IMR-90 (cell line): ENCODE measurements at regions not wholly inside any gene's neighbourhood (a gene's known extent, or its start where the extent isn't known, plus 50 kb on each side); places are given as distances from the start of the nearest gene placed in this dataset.

Source experiments
- ATAC-seq: fragments of 200-7000 bp; cut with Tn5 transposase; 2 replicates; pipeline ENCODE4 v1.9.1; 2020; ENCODE audit warnings: low read depth, mild to moderate bottlenecking, moderate library complexity
- BruUV-seq: library from RNA; stranded (reverse); fragments of 400-500 nt; replicated peaks from 2 replicates; lab custom pipeline; 2021; lab: Mats Ljungman, UMichigan
- CTCF ChIA-PET: fragments of 300-600 bp; formaldehyde crosslinking; extraction: SDS; loops from one replicate; lab custom pipeline; 2021; ENCODE audit warnings: antibody characterized with exemption; lab: Yijun Ruan, JAX
- POLR2A ChIA-PET: fragments of 300-600 bp; sonication (Branson Sonifier 250); formaldehyde crosslinking; loops from one replicate; lab custom pipeline; 2022; ENCODE audit warnings: antibody characterized with exemption; ENCODE audit not compliant: unreplicated experiment; lab: Charles Lee
- DNase-seq: peaks from one replicate; pipeline ENCODE4 v3.0.0; 2013
- H2AFZ ChIP-seq: replicated peaks from 2 replicates; pipeline ENCODE3; 2013; ENCODE audit warnings: low read length, mild to moderate bottlenecking; ENCODE audit not compliant: poor library complexity
- H2AK5ac ChIP-seq: 2 replicates; pipeline ENCODE4 v1.6.1; 2013; ENCODE audit warnings: low read depth, low read length, inconsistent platforms
- H2AK9ac ChIP-seq: replicated peaks from 2 replicates; pipeline ENCODE3; 2013; ENCODE audit warnings: mild to moderate bottlenecking, low read depth, low read length, moderate library complexity; ENCODE audit not compliant: poor library complexity
- H2BK120ac ChIP-seq: 2 replicates; pipeline ENCODE4 v1.6.1; 2013; ENCODE audit warnings: low read depth, low read length, inconsistent platforms
- H2BK15ac ChIP-seq: 3 replicates; pipeline ENCODE4 v1.6.1; 2013; ENCODE audit warnings: low read depth, low read length, inconsistent platforms
- H2BK20ac ChIP-seq: 2 replicates; pipeline ENCODE4 v1.6.1; 2013; ENCODE audit warnings: low read depth, mild to moderate bottlenecking, inconsistent platforms, low read length, moderate library complexity
- H2BK5ac ChIP-seq: 2 replicates; pipeline ENCODE4 v1.6.1; 2013; ENCODE audit warnings: mild to moderate bottlenecking, low read depth, low read length, inconsistent platforms; ENCODE audit not compliant: poor library complexity, severe bottlenecking
- H3K14ac ChIP-seq: replicated peaks from 2 replicates; pipeline ENCODE4 v1.6.1; 2013; ENCODE audit warnings: low read depth, low read length, inconsistent platforms
- H3K18ac ChIP-seq: 2 replicates; pipeline ENCODE4 v1.6.1; 2013; ENCODE audit warnings: low read depth, low read length, control low read depth
- H3K23ac ChIP-seq: 2 replicates; pipeline ENCODE4 v1.6.1; 2013; ENCODE audit warnings: low read depth, low read length, inconsistent platforms
- H3K27ac ChIP-seq: 2 replicates; pipeline ENCODE4 v1.5.1; 2013; ENCODE audit warnings: mild to moderate bottlenecking, control low read depth, low read length; ENCODE audit not compliant: insufficient read depth
- H3K27me3 ChIP-seq: 2 replicates; pipeline ENCODE4 v1.6.1; 2013; ENCODE audit warnings: low read length; ENCODE audit not compliant: control insufficient read depth, insufficient read depth
- H3K36me3 ChIP-seq: 2 replicates; pipeline ENCODE4 v1.6.1; 2013; ENCODE audit warnings: low read length, mixed read lengths; ENCODE audit not compliant: control insufficient read depth, insufficient read depth
- H3K4ac ChIP-seq: 2 replicates; pipeline ENCODE4 v1.6.1; 2013; ENCODE audit warnings: low read depth, low read length, inconsistent platforms
- H3K4me1 ChIP-seq: 2 replicates; pipeline ENCODE4 v1.6.1; 2013; ENCODE audit warnings: low read length, mixed read lengths; ENCODE audit not compliant: control insufficient read depth, insufficient read depth
- H3K4me2 ChIP-seq: 2 replicates; pipeline ENCODE4 v1.6.1; 2013; ENCODE audit warnings: low read depth, mild to moderate bottlenecking, control low read depth, low read length, moderate library complexity
- H3K4me3 ChIP-seq: 2 replicates; pipeline ENCODE4 v1.5.1; 2013; ENCODE audit warnings: low read depth, mild to moderate bottlenecking, control low read depth, low read length, moderate library complexity; ENCODE audit not compliant: insufficient read depth
- H3K56ac ChIP-seq: 2 replicates; pipeline ENCODE4 v1.6.1; 2013; ENCODE audit warnings: low read length, inconsistent platforms; ENCODE audit not compliant: insufficient read depth; ENCODE audit errors: extremely low read depth
- H3K79me1 ChIP-seq, 2 experiments: 2 replicates each; pipeline ENCODE4 v1.6.1; 2013; ENCODE audit warnings: low read length in 2 of 2, inconsistent platforms in 1 of 2, low read depth in 1 of 2
- H3K9ac ChIP-seq: 2 replicates; pipeline ENCODE4 v1.6.1; 2013; ENCODE audit warnings: low read depth, low read length, control low read depth
- H3K9me1 ChIP-seq: 2 replicates; pipeline ENCODE4 v1.6.1; 2013; ENCODE audit warnings: low read length, inconsistent platforms; ENCODE audit not compliant: insufficient read depth
- H3K9me3 ChIP-seq: 2 replicates; pipeline ENCODE4 v1.6.1; 2013; ENCODE audit warnings: low read length; ENCODE audit not compliant: control insufficient read depth, insufficient read depth
- H4K20me1 ChIP-seq: 2 replicates; pipeline ENCODE4 v1.6.1; 2013; ENCODE audit warnings: low read length, inconsistent platforms; ENCODE audit not compliant: insufficient read depth
- H4K5ac ChIP-seq: 2 replicates; pipeline ENCODE4 v1.6.1; 2013; ENCODE audit warnings: mild to moderate bottlenecking, low read depth, low read length, control low read depth
- H4K8ac ChIP-seq, 2 experiments: 2 replicates each; pipeline ENCODE4 v1.6.1; 2013; ENCODE audit warnings: low read depth in 2 of 2, low read length in 2 of 2, control low read depth in 1 of 2, inconsistent platforms in 1 of 2
- H4K91ac ChIP-seq: 2 replicates; pipeline ENCODE4 v1.6.1; 2013; ENCODE audit warnings: low read depth, low read length, inconsistent platforms; ENCODE audit not compliant: insufficient read depth
- BHLHE40 ChIP-seq: fragments of 150-350 bp; IDR thresholded peaks from 2 replicates; pipeline ENCODE4 v1.6.1; 2016; ENCODE audit warnings: mild to moderate bottlenecking, low read depth, low read length
- CEBPB ChIP-seq: IDR thresholded peaks from 2 replicates; pipeline ENCODE4 v1.6.1; 2012; ENCODE audit warnings: low read depth, low read length, improper control_type of control experiment
- CHD1 ChIP-seq: IDR thresholded peaks from 2 replicates; pipeline ENCODE4 v1.6.1; 2012; ENCODE audit warnings: low read depth, low read length, improper control_type of control experiment
- FOS ChIP-seq: fragments of 150-350 bp; IDR thresholded peaks from 2 replicates; pipeline ENCODE4 v1.6.1; 2016; ENCODE audit warnings: low read depth, low read length
- MAFK ChIP-seq: IDR thresholded peaks from 2 replicates; pipeline ENCODE4 v1.6.1; 2012; ENCODE audit warnings: low read depth, low read length, improper control_type of control experiment
- MAZ ChIP-seq: IDR thresholded peaks from 2 replicates; pipeline ENCODE4 v1.6.1; 2012; ENCODE audit warnings: low read depth, mild to moderate bottlenecking, low read length, improper control_type of control experiment, moderate library complexity, borderline replicate concordance
- MXI1 ChIP-seq: IDR thresholded peaks from 2 replicates; pipeline ENCODE4 v1.6.1; 2012; ENCODE audit warnings: low read depth, mild to moderate bottlenecking, low read length, moderate library complexity, borderline replicate concordance
- NFE2L2 ChIP-seq: fragments of 150-350 bp; IDR thresholded peaks from 2 replicates; pipeline ENCODE4 v1.6.1; 2016; ENCODE audit warnings: low read depth, mild to moderate bottlenecking, low read length
- POLR2A ChIP-seq: IDR thresholded peaks from 2 replicates; pipeline ENCODE4 v1.6.1; 2012; ENCODE audit warnings: mild to moderate bottlenecking, low read depth, low read length
- RAD21 ChIP-seq: IDR thresholded peaks from 2 replicates; pipeline ENCODE4 v1.6.1; 2012; ENCODE audit warnings: low read length, improper control_type of control experiment
- RCOR1 ChIP-seq: IDR thresholded peaks from 2 replicates; pipeline ENCODE4 v1.6.1; 2012; ENCODE audit warnings: mild to moderate bottlenecking, low read length, improper control_type of control experiment; ENCODE audit not compliant: insufficient replicate concordance
- RFX5 ChIP-seq: IDR thresholded peaks from 2 replicates; pipeline ENCODE4 v1.8.0; 2012; ENCODE audit warnings: low read depth, mild to moderate bottlenecking, low read length, moderate library complexity
- WGBS, 2 experiments: methylation state at CpG; one replicate each; pipeline versions ENCODE4 v1.1.5 to v1.1.7; 2013; ENCODE audit warnings: missing lambda C conversion rate in 2 of 2; ENCODE audit not compliant: insufficient read length in 1 of 2; ENCODE audit errors: extremely low coverage in 2 of 2; 5-methylcytosine and 5-hydroxymethylcytosine counted together
- dilution Hi-C: fragments of 300-500 bp; cut with HindIII; formaldehyde crosslinking; loops from one replicate; pipeline ENCODE4 v1.14.3; 2018; ENCODE audit warnings: low sequenced_read_pairs; ENCODE audit not compliant: unreplicated experiment
- in situ Hi-C: fragments of 300-500 bp; cut with MboI; formaldehyde crosslinking; loops from 3 replicates; pipeline ENCODE4 v1.14.3; 2019; ENCODE audit warnings: low sequenced_read_pairs, inconsistent platforms, mixed read lengths
- intact Hi-C: fragments of 100-400 bp; cut with micrococcal nuclease; formaldehyde crosslinking; loops from 2 replicates; pipeline ENCODE4 v1.10.0; 2022
- TF ChIP-seq, protein P1 (sequence below): fragments of 150-350 bp; IDR thresholded peaks from 2 replicates; pipeline ENCODE4 v1.6.1; 2016; ENCODE audit warnings: low read depth, mild to moderate bottlenecking, low read length, moderate library complexity, borderline replicate concordance
- TF ChIP-seq, protein P2 (sequence below): fragments of 150-350 bp; IDR thresholded peaks from 2 replicates; pipeline ENCODE4 v1.6.1; 2017; ENCODE audit warnings: mild to moderate bottlenecking, antibody characterized with exemption, low read length, low read depth

DNA sequence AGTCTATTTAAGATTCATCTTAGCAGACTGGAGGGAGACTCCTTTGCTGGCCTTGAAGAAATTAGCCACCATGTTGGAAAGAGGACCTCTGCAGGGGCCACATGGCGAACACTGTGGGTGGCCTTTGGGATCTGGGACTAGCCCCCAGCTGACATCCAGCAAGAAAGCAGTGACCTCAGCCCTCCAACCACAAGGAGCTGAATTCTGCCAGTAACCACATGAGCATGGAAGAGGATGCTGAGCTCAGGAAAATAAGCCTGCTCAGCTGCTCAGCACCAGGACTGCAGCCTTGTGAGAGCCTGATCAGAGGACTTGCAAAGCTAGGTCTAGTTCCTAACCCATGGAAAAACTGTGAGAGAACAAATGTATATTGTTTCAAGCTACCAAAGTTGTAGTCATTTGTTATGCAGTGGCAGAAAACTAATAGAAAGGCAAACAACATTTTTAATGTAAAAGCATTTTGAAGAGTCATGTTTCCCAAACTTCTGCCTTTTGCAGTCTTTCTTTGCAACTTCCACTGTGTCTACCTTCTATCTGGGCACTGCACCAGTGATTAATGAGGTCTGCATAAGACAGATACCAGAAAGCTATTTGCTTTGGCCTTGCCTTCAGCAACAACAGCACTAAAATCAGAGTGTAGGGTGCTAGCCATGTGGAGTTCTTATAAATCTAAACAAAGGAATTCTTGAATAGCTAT is 183.7 kb downstream of the FGFR2 start:
- dilution Hi-C loops: no loop called here
- H2BK5ac ChIP-seq: no peak overlapping the region
- H4K20me1 ChIP-seq: no peaks in the 10 kb centered on the region
- H3K4me2 ChIP-seq: no peak overlapping the region
- no peaks in the 10 kb centered on the region for H3K36me3 ChIP-seq
- H2AK5ac ChIP-seq: no peak overlapping the region
- CTCF ChIA-PET: no interaction called here
- H2AFZ ChIP-seq: no peak overlapping the region
- no peaks in the 10 kb centered on the region for H3K4me1 ChIP-seq
- ATAC-seq (no peak), DNase-seq (no peak)
- H3K4me3 ChIP-seq: no peak overlapping the region
- H2BK20ac ChIP-seq: no peak overlapping the region
- H4K91ac ChIP-seq: no peak overlapping the region
- H2BK120ac ChIP-seq: no peak overlapping the region
- TF ChIP-seq CHD1 (no peak), MXI1 (no peak), MAZ (no peak), FOS (no peak), BHLHE40 (no peak), RAD21 (no peak), POLR2A (no peak), MAFK (no peak), CEBPB (no peak), RCOR1 (no peak), NFE2L2 (no peak), RFX5 (no peak)
- TF ChIP-seq, protein P1, sequence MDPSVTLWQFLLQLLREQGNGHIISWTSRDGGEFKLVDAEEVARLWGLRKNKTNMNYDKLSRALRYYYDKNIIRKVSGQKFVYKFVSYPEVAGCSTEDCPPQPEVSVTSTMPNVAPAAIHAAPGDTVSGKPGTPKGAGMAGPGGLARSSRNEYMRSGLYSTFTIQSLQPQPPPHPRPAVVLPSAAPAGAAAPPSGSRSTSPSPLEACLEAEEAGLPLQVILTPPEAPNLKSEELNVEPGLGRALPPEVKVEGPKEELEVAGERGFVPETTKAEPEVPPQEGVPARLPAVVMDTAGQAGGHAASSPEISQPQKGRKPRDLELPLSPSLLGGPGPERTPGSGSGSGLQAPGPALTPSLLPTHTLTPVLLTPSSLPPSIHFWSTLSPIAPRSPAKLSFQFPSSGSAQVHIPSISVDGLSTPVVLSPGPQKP: no peak
- TF ChIP-seq, protein P2, sequence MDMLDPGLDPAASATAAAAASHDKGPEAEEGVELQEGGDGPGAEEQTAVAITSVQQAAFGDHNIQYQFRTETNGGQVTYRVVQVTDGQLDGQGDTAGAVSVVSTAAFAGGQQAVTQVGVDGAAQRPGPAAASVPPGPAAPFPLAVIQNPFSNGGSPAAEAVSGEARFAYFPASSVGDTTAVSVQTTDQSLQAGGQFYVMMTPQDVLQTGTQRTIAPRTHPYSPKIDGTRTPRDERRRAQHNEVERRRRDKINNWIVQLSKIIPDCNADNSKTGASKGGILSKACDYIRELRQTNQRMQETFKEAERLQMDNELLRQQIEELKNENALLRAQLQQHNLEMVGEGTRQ: no peak
- H3K9ac ChIP-seq: no peak overlapping the region
- H3K9me3 ChIP-seq: peaks cover 36% of the 10 kb centered on the region
- no peak overlapping the region for H3K4ac ChIP-seq
- no peak overlapping the region for H3K27ac ChIP-seq
- H3K9me1 ChIP-seq: no peaks in the 10 kb centered on the region
- no peak overlapping the region for H3K14ac ChIP-seq
- no CpG with 5 or more reads among the region's 1 CpG for WGBS, 2 experiments
- no peak overlapping the region for H3K56ac ChIP-seq
- H3K79me1 ChIP-seq: no peaks in the 10 kb centered on the region
- no peak overlapping the region for H2AK9ac ChIP-seq
- H3K18ac ChIP-seq: no peak overlapping the region
- H3K23ac ChIP-seq: no peak overlapping the region
- intact Hi-C loops: no loop called here
- in situ Hi-C loops: no loop called here
- no peak overlapping the region for H4K8ac ChIP-seq
- POLR2A ChIA-PET: no interaction called here
- no peak overlapping the region for H2BK15ac ChIP-seq
- no peaks in the 10 kb centered on the region for H3K27me3 ChIP-seq
- no peak overlapping the region for H4K5ac ChIP-seq
- no TSS peak for BruUV-seq
